ENCODE measurements at regions not wholly inside any gene's neighbourhood (a gene's known extent, or its start where the extent isn't known, plus 50 kb on each side); places are given as distances from the start of the nearest gene placed in this dataset.

GRCh38 chr21:15446223-15446622, 283.6 kb upstream of the USP25 start:
- TF ChIP-seq ZNF8 (CRISPR knock-in tag; IDR thresholded peaks at IDR 0.05) (no peak), PATZ1 (CRISPR knock-in tag; IDR thresholded peaks at IDR 0.05; ENCODE audit: borderline replicate concordance) (no peak), CSDC2 (CRISPR knock-in tag; IDR thresholded peaks at IDR 0.05) (no peak), CREB5 (CRISPR knock-in tag; IDR thresholded peaks at IDR 0.05; ENCODE audit: low read depth) (no peak), ZFP30 (CRISPR knock-in tag; IDR thresholded peaks at IDR 0.05) (no peak), RARB (CRISPR knock-in tag; IDR thresholded peaks at IDR 0.05) (no peak), TOX (CRISPR knock-in tag; IDR thresholded peaks at IDR 0.05; ENCODE audit: borderline replicate concordance) (no peak), ISL1 (CRISPR knock-in tag; IDR thresholded peaks at IDR 0.05) (no peak), BACH2 (CRISPR knock-in tag; IDR thresholded peaks at IDR 0.05; ENCODE audit: borderline replicate concordance) (no peak), ARNTL (CRISPR knock-in tag; IDR thresholded peaks at IDR 0.05; ENCODE audit: borderline replicate concordance, low read depth) (no peak)

Measured in SK-N-SH treated with all-trans-retinoic acid at 6 μM for 48 hours (cell line).